ENCODE measurements at regions not wholly inside any gene's neighbourhood (a gene's known extent, or its start where the extent isn't known, plus 50 kb on each side); places are given as distances from the start of the nearest gene placed in this dataset.

DNA sequence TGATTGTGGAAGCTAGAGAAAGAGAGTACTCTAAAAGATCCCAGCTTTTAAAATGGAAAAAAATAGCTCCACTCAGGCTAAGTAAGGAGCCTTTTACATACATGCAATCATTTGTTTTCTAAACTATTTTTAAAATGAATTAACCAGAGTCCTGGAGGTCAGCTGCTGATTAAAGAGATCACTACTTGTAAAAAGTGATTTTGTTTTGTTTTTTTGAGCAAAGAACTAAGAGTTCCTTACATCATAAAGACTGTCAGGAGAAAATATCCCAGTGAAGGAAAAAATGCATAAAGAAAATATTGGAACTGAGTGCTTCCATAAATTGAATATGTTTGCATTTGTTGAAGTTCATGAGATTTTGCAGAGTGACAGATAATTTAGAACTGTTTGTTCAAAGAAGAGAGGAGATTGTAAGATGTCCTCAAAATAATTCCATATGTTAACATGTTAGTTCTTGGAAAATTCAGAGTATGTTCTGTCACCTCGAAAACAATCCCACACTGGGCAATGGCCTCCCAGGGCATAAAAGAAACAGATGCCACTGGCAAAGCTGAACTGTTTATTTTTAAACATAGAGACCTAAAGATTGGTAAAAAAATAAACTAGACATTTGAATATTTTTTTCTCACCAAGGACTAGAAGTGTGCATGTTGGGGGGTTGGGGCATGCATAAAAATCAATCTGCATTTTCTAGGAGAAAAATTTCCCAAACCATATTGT is 264.7 kb downstream of the NPR3 start:
- TF ChIP-seq, protein P1, sequence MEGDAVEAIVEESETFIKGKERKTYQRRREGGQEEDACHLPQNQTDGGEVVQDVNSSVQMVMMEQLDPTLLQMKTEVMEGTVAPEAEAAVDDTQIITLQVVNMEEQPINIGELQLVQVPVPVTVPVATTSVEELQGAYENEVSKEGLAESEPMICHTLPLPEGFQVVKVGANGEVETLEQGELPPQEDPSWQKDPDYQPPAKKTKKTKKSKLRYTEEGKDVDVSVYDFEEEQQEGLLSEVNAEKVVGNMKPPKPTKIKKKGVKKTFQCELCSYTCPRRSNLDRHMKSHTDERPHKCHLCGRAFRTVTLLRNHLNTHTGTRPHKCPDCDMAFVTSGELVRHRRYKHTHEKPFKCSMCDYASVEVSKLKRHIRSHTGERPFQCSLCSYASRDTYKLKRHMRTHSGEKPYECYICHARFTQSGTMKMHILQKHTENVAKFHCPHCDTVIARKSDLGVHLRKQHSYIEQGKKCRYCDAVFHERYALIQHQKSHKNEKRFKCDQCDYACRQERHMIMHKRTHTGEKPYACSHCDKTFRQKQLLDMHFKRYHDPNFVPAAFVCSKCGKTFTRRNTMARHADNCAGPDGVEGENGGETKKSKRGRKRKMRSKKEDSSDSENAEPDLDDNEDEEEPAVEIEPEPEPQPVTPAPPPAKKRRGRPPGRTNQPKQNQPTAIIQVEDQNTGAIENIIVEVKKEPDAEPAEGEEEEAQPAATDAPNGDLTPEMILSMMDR (IDR thresholded peaks at IDR 0.05; ENCODE audit: insufficient read depth, low read length, poor library complexity, severe bottlenecking) = no peak
- no peaks in the 10 kb centered on the region for H3K27me3 ChIP-seq (ENCODE audit: control insufficient read depth, insufficient read depth, low read length)
- DNase-seq (ENCODE audit: low read depth) = no peak
- no peak overlapping the region for H3K4me3 ChIP-seq (ENCODE audit: low read depth, low read length)
- no peaks in the 10 kb centered on the region for H3K36me3 ChIP-seq (ENCODE audit: control insufficient read depth, insufficient read depth, low read length)

DNA sequence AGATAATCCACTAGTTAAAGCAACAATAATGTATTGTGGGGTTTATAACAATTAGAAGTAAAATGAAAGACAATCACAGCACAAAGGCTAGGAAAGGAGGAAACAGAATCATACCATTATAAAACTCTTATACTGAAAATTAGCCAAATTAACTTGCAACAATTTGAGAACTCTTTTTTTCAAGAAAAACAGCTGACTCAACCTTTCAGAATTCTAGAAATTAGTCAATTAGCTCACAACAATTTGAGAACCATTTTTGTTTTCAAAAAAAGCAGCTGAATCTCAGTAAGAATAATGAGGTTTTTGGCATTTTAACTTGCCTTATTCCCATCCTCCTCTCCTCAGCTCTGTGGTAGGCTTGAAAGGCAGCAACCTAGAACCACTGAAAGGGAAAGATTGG is 269.9 kb downstream of the NPR3 start:
- H3K4me3 ChIP-seq (ENCODE audit: low read depth, low read length) = no peak overlapping the region
- TF ChIP-seq, protein P1 (IDR thresholded peaks at IDR 0.05; ENCODE audit: insufficient read depth, low read length, poor library complexity, severe bottlenecking) = no peak
- no peak for DNase-seq (ENCODE audit: low read depth)
- no peaks in the 10 kb centered on the region for H3K27me3 ChIP-seq (ENCODE audit: control insufficient read depth, insufficient read depth, low read length)
- H3K36me3 ChIP-seq (ENCODE audit: control insufficient read depth, insufficient read depth, low read length) = no peaks in the 10 kb centered on the region

DNA sequence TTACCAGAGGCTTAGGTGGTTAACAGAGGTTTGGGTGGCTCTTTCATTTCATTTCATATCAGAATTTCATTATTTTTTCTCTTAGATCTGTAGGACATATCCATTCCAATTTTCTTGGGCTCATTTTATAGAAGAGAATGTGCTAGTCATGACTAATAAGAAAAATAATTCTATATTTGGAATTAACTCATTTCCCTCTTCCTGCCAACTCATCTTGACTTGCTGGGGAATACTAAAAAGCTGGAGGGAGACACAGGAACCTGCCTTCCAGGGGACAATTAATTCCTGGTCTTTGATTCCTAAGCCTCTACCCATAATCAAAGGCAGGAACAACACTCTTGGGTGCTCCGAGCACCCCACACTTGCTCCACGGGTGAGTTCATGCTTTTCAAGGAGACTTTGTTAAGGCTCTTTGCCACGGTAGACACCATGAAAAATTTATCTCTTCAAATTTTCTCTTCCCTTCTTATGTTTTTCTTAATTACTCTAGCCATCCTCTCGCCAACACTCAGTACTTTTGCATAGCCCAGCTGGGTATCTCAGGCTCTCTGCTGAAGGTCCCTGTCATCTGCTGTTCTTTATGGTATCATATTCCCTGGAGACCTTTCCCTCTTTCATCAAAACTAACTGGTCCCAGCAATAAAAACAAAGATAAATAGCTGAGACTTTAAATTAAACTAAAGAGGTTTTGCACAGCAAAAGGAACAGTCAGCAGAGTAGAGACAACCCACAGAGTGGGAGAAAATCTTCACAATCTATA is 273.9 kb downstream of the NPR3 start:
- DNase-seq (ENCODE audit: low read depth) = no peak

DNA sequence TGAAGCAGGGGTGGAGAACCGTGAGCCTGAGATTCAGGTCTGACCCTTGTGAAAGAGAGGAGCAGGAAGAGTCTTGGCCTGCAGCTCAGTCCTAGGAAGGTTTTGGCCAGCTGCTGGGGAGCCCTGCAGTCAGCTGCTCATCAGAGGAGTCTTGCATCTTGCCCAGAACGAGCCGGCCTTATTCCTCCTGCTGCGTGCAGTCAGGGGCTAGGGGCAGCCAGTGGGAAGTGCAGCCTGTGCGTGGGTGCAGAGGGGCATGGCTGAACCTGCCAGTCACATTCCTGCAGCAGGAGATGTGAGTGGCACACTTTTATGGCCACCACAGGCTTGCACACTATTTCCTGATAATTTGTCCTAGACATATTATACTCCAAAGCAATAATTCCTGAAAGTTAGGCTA is 278.7 kb downstream of the NPR3 start:
- no peak overlapping the region for H3K4me3 ChIP-seq (ENCODE audit: low read depth, low read length)
- TF ChIP-seq, protein P1 (IDR thresholded peaks at IDR 0.05; ENCODE audit: insufficient read depth, low read length, poor library complexity, severe bottlenecking) = no peak
- no peaks in the 10 kb centered on the region for H3K36me3 ChIP-seq (ENCODE audit: control insufficient read depth, insufficient read depth, low read length)
- no peaks in the 10 kb centered on the region for H3K27me3 ChIP-seq (ENCODE audit: control insufficient read depth, insufficient read depth, low read length)
- no peak for DNase-seq (ENCODE audit: low read depth)

More for the DNA sequence above, 273.9 kb downstream of the NPR3 start:
- TF ChIP-seq, protein P1 (IDR thresholded peaks at IDR 0.05; ENCODE audit: insufficient read depth, low read length, poor library complexity, severe bottlenecking) = no peak
- no peaks in the 10 kb centered on the region for H3K36me3 ChIP-seq (ENCODE audit: control insufficient read depth, insufficient read depth, low read length)
- H3K4me3 ChIP-seq (ENCODE audit: low read depth, low read length) = no peak overlapping the region
- no peaks in the 10 kb centered on the region for H3K27me3 ChIP-seq (ENCODE audit: control insufficient read depth, insufficient read depth, low read length)

DNA sequence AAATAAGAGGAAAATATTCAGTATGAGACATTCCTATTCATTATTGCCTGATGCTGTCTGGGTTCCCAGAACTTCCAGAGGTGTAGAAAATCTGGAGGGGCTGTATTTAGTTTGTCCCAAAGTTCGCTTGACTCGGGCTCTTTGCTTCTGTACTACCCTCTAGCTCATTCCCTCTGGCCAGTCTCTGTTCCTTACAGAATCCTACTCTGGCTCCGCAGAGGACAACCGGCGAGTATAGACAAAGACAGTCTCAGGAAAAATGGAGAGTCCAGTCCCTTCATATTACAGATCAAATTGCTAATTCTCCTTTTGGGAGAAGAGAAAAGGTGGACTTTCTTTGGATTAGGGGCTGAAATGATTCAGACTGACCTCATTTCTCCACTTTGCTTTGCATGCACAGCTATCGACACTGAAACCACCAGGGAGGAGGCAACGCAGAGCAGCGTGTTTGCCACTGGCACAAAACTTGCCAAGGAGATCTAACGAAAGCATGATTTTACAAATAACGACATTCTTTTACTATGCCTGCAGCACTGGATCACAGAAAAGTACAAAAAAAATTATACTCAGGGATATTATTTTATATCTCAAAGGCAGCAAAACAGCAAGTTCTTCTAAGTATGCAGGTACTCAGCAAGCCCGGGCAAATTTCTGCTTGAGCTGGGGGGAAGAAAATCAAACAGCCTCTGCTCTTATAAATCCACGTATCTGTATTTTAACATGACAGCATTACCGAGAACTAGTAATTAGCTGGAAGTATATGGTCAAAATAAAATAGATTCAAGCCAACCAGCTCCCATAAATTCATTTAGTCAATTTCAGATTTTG is 279.7 kb downstream of the NPR3 start:
- Histone ChIP-seq H3K36me3 (ENCODE audit: control insufficient read depth, insufficient read depth, low read length) (no peaks in the 10 kb centered on the region), H3K4me3 (ENCODE audit: low read depth, low read length) (no peak overlapping the region), H3K27me3 (ENCODE audit: control insufficient read depth, insufficient read depth, low read length) (no peaks in the 10 kb centered on the region)
- TF ChIP-seq, protein P1 (IDR thresholded peaks at IDR 0.05; ENCODE audit: insufficient read depth, low read length, poor library complexity, severe bottlenecking) = no peak
- no peak for DNase-seq (ENCODE audit: low read depth)

Measured in kidney epithelial cell (primary cell).